ENCODE measurements at regions not wholly inside any gene's neighbourhood (a gene's known extent, or its start where the extent isn't known, plus 50 kb on each side); places are given as distances from the start of the nearest gene placed in this dataset.
A peak's percentile ranks its signal among the peaks of the same experiment; 100 is the strongest.

DNA sequence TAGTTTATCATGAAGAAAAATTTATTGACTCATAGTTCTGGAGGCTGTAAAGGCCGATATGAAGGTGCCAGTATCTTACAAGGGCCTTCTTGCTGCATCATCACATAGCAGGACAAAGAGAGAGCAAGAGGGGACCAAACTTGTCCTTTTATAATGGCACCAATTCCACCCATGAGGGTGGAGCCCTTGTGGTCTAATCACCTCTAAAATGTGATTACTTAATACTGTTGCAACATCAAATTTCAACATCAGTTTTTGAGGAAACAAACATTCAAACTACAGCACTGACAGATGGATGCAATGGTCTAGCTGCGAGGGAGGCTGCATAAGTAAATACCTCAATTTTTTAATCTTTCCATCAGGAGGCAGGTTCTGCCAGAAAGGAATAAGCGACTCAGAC, 76.7 kb upstream of the LAMA2 start:
- Histone ChIP-seq H3K9me3 (ENCODE audit: low read depth, low read length, poor library complexity, severe bottlenecking) (peaks cover 6% of the 10 kb centered on the region), H3K4me1 (ENCODE audit: insufficient read depth, low read length, poor library complexity, severe bottlenecking) (peaks cover 18% of the 10 kb centered on the region), H3K4me3 (ENCODE audit: low read depth, low read length, poor library complexity, severe bottlenecking) (no peak overlapping the region), H3K27ac (ENCODE audit: low read depth, low read length, poor library complexity, severe bottlenecking) (no peak overlapping the region), H3K36me3 (ENCODE audit: insufficient read depth, low read length, poor library complexity, severe bottlenecking) (no peaks in the 10 kb centered on the region), H3K27me3 (replicated peaks; ENCODE audit: insufficient read depth, low read depth, low read length, poor library complexity) (no peaks in the 10 kb centered on the region)
- TF ChIP-seq, protein P1, sequence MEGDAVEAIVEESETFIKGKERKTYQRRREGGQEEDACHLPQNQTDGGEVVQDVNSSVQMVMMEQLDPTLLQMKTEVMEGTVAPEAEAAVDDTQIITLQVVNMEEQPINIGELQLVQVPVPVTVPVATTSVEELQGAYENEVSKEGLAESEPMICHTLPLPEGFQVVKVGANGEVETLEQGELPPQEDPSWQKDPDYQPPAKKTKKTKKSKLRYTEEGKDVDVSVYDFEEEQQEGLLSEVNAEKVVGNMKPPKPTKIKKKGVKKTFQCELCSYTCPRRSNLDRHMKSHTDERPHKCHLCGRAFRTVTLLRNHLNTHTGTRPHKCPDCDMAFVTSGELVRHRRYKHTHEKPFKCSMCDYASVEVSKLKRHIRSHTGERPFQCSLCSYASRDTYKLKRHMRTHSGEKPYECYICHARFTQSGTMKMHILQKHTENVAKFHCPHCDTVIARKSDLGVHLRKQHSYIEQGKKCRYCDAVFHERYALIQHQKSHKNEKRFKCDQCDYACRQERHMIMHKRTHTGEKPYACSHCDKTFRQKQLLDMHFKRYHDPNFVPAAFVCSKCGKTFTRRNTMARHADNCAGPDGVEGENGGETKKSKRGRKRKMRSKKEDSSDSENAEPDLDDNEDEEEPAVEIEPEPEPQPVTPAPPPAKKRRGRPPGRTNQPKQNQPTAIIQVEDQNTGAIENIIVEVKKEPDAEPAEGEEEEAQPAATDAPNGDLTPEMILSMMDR (conservative IDR thresholded peaks at IDR 0.05; ENCODE audit: low read depth, low read length), result no peak
- TF ChIP-seq EZH2 (IDR thresholded peaks at IDR 0.05; ENCODE audit: borderline replicate concordance, low read depth, low read length, poor library complexity, severe bottlenecking), result no peak
- POLR2A ChIA-PET (ENCODE audit: low non-redundant PET), result no interaction called here
- peak; percentile 23 for DNase-seq (ENCODE audit: low spot score)
- intact Hi-C loops (cut with micrococcal nuclease; ENCODE audit: unreplicated experiment), result loop anchor here (2.0 to 5.0 kb wide), 2 partner anchors 447 to 566 kb away; no protein-coding TSS in a partner anchor
- BruUV-seq (replicated peaks), result no TSS peak
- CTCF ChIA-PET, result interaction anchor here (0.6 kb wide), 1 partner anchor 209 kb away, joined by 3 read pairs; no protein-coding TSS in a partner anchor

DNA sequence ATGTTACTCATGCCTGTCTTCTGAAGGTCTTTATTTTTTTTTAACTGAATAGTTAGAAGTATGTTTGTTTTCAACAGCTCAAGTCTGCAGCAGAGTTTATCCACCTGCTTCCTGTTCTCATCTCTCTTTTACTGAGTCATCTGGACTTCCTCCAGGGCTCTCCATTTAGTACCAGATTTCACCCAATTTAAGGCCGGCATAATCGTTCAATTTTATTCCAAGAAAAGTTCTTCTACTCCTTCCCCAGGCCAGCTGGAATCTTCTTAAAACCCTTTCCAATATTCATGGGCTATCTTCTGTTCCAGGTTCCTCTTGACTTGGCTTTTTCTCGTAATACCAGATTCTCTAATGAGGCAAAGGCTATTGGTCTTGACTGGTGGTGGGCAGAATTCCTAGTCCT, 79.0 kb upstream of the LAMA2 start:
- no peak overlapping the region for H3K4me3 ChIP-seq (ENCODE audit: low read depth, low read length, poor library complexity, severe bottlenecking)
- no peak overlapping the region for H3K27ac ChIP-seq (ENCODE audit: low read depth, low read length, poor library complexity, severe bottlenecking)
- peaks cover 6% of the 10 kb centered on the region for H3K9me3 ChIP-seq (ENCODE audit: low read depth, low read length, poor library complexity, severe bottlenecking)
- no peaks in the 10 kb centered on the region for H3K36me3 ChIP-seq (ENCODE audit: insufficient read depth, low read length, poor library complexity, severe bottlenecking)
- TF ChIP-seq EZH2 (IDR thresholded peaks at IDR 0.05; ENCODE audit: borderline replicate concordance, low read depth, low read length, poor library complexity, severe bottlenecking), result no peak
- TF ChIP-seq, protein P1 (conservative IDR thresholded peaks at IDR 0.05; ENCODE audit: low read depth, low read length), result no peak
- POLR2A ChIA-PET (ENCODE audit: low non-redundant PET), result no interaction called here
- CTCF ChIA-PET, result no interaction called here
- intact Hi-C loops (cut with micrococcal nuclease; ENCODE audit: unreplicated experiment), result no loop called here
- peaks cover 18% of the 10 kb centered on the region for H3K4me1 ChIP-seq (ENCODE audit: insufficient read depth, low read length, poor library complexity, severe bottlenecking)
- BruUV-seq (replicated peaks), result no TSS peak
- no peaks in the 10 kb centered on the region for H3K27me3 ChIP-seq (replicated peaks; ENCODE audit: insufficient read depth, low read depth, low read length, poor library complexity)
- peak; percentile 38 for DNase-seq (ENCODE audit: low spot score)

DNA sequence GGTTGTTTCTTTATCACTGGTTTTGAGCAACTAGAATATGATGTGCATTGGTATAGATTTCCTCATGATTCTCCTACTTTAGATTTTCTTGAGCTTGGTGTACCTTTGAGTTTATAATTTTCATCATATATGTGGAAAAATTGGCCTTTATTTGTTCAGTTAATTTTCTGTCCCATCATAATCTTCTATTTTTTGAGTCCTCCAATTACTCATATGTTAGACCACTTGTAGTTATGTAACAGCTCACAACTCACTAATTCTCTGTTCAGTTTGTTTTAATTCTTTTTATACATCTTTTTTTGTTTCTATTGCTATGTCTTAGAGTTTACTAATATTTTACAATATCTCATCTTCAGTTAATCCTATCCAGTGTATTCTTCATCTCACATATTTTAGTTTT, 81.3 kb upstream of the LAMA2 start:
- intact Hi-C loops (cut with micrococcal nuclease; ENCODE audit: unreplicated experiment), result no loop called here
- Histone ChIP-seq H3K4me1 (ENCODE audit: insufficient read depth, low read length, poor library complexity, severe bottlenecking) (peaks cover 9% of the 10 kb centered on the region), H3K9me3 (ENCODE audit: low read depth, low read length, poor library complexity, severe bottlenecking) (peaks cover 6% of the 10 kb centered on the region), H3K27ac (ENCODE audit: low read depth, low read length, poor library complexity, severe bottlenecking) (no peak overlapping the region), H3K27me3 (replicated peaks; ENCODE audit: insufficient read depth, low read depth, low read length, poor library complexity) (no peaks in the 10 kb centered on the region), H3K36me3 (ENCODE audit: insufficient read depth, low read length, poor library complexity, severe bottlenecking) (no peaks in the 10 kb centered on the region), H3K4me3 (ENCODE audit: low read depth, low read length, poor library complexity, severe bottlenecking) (no peak overlapping the region)
- no peak for DNase-seq (ENCODE audit: low spot score)
- no peak for TF ChIP-seq EZH2 (IDR thresholded peaks at IDR 0.05; ENCODE audit: borderline replicate concordance, low read depth, low read length, poor library complexity, severe bottlenecking)
- TF ChIP-seq, protein P1 (conservative IDR thresholded peaks at IDR 0.05; ENCODE audit: low read depth, low read length), result no peak
- ChIA-PET CTCF (no interaction called here), POLR2A (ENCODE audit: low non-redundant PET) (no interaction called here)
- BruUV-seq (replicated peaks), result no TSS peak

Data from A673 (cell line).